ENCODE measurements at regions not wholly inside any gene's neighbourhood (a gene's known extent, or its start where the extent isn't known, plus 50 kb on each side); places are given as distances from the start of the nearest gene placed in this dataset.

- DNase-seq: no peak
Measured at GRCh38 chr13:76654263-76654662, 231.9 kb downstream of the KCTD12 start.

GRCh38 chr13:76651286-76651685, 234.9 kb downstream of the KCTD12 start:
- DNase-seq: no peak

GRCh38 chr13:76647550-76647949, 238.7 kb downstream of the KCTD12 start:
- DNase-seq: no peak

GRCh38 chr13:76646946-76647345, 239.3 kb downstream of the KCTD12 start:
- DNase-seq: no peak

- no peak for DNase-seq
Measured at GRCh38 chr13:76645632-76646031, 240.6 kb downstream of the KCTD12 start.

GRCh38 chr13:76644906-76645305, 241.3 kb downstream of the KCTD12 start:
- DNase-seq: no peak

- DNase-seq: no peak
Measured at GRCh38 chr13:76643596-76643995, 242.6 kb downstream of the KCTD12 start.

GRCh38 chr13:76641056-76641455, 245.1 kb downstream of the KCTD12 start:
- DNase-seq: no peak

- DNase-seq: no peak
Measured at GRCh38 chr13:76638882-76639281, 247.3 kb downstream of the KCTD12 start.

GRCh38 chr13:76638181-76638580, 248.0 kb downstream of the KCTD12 start:
- DNase-seq: no peak

GRCh38 chr13:76637641-76638141, 248.5 kb downstream of the KCTD12 start:
- DNase-seq: no peak

GRCh38 chr13:76636829-76637228, 249.4 kb downstream of the KCTD12 start:
- DNase-seq: no peak

GRCh38 chr13:76635232-76636230, 250.7 kb downstream of the KCTD12 start:
- DNase-seq: peak; percentile 44

- no peak for DNase-seq
Measured at GRCh38 chr13:76634431-76635191, 251.6 kb downstream of the KCTD12 start.

- DNase-seq: no peak
Measured at GRCh38 chr13:76632401-76633044, 253.7 kb downstream of the KCTD12 start.

GRCh38 chr13:76630629-76631230, 255.5 kb downstream of the KCTD12 start:
- no peak for DNase-seq

GRCh38 chr13:76622315-76623040, 263.7 kb downstream of the KCTD12 start:
- no peak for DNase-seq

GRCh38 chr13:76621705-76622104, 264.5 kb downstream of the KCTD12 start:
- no peak for DNase-seq

GRCh38 chr13:76620036-76620435, 266.2 kb downstream of the KCTD12 start:
- no peak for DNase-seq

- no peak for DNase-seq
Measured at GRCh38 chr13:76619631-76620030, 266.6 kb downstream of the KCTD12 start.

GRCh38 chr13:76610819-76611415, 275.3 kb downstream of the KCTD12 start:
- DNase-seq: no peak
